GM12892 (cell line): ENCODE measurements at regions not wholly inside any gene's neighbourhood (a gene's known extent, or its start where the extent isn't known, plus 50 kb on each side); places are given as distances from the start of the nearest gene placed in this dataset.

Experiments
- DNase-seq: peaks from one replicate; pipeline ENCODE4 v3.0.0; 2011; ENCODE audit not compliant: insufficient read length
- FAIRE-seq: peaks from 2 replicates; lab custom pipeline; 2011; peaks lifted over from hg19 to GRCh38; lab: Jason Lieb, UNC
- POLR2A ChIP-seq: IDR thresholded peaks from 2 replicates; pipeline ENCODE4 v1.6.1; 2011; ENCODE audit warnings: low read depth, low read length, control low read depth
- POLR2AphosphoS5 ChIP-seq: IDR thresholded peaks from 2 replicates; pipeline ENCODE4 v1.6.1; 2011; ENCODE audit warnings: low read depth, low read length, control low read depth
- TAF1 ChIP-seq: IDR thresholded peaks from 2 replicates; pipeline ENCODE4 v1.6.1; 2011; ENCODE audit warnings: low read depth, mild to moderate bottlenecking, control low read depth, low read length, borderline replicate concordance

DNA sequence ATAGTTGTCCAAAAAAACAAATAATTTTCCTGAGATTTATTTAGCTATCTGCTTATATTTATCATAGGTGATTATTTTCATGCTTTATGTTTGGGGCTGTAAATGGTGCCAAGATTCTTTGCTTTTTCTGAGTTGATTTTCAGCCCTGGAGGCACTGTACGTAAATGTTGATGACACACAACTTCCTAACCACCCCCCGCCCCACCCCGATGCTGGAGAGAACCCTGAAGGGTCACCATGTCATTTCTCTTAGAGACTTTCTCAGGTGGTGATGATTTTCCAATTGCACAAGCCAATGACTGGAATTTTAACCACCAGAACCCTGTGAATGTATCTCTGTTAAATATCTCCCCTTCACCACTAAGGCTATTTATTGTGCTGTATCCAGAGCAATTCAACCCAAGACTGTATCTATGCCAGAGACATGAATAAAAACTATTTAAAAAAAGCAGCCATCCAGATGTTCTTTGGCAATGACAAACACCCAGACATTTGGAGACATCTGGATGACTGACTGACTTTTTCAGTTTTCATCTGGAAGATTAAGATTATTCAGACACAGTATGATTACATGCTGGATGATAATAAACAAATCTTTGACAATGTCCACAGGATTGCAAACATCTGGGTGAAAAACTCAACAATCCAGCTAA, 346.0 kb downstream of the LMX1A start:
- DNase-seq (no peak), FAIRE-seq (no peak)
- TF ChIP-seq POLR2A (no peak), POLR2AphosphoS5 (no peak), TAF1 (no peak)

DNA sequence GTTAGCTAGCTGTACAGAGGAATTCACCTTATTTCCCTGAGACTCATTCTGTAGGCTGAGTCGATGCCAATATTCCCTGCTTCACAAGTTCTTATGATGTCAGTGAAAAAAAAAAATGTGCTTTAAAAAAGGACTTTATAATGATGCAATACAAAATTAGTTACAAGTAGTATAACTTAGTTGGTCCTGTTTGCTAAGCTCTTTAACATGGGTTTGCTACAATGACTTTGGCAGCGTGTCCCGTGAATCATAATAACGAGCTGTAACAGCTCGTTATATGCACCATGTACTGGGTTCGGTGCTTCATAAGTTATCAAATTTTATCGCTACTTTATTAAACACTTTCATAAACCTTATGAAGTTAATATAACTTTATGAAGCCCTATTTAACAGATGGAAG, 349.7 kb downstream of the LMX1A start:
- FAIRE-seq (no peak), DNase-seq (no peak)

DNA sequence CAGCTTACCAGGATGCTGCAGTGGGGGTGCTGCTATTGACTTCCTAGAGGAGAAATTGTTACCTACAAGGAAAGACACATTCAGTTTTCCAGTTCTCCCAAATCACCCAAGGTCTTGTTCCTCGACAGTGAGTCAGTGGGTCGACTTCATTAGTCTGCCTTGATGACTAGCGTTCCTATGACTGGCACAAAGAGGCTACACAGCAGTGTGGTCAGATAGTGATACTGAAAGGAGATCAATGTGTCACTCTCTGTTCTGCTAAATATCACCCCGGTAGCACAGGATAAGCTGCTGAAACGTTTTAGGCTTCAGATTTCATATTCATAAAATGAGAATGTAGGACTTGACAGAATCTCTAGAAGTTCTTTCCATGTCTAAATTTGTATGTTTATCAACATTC, 357.4 kb downstream of the LMX1A start:
- FAIRE-seq = no peak

More for the DNA sequence above, 349.7 kb downstream of the LMX1A start:
- TF ChIP-seq POLR2AphosphoS5 (no peak), POLR2A (no peak), TAF1 (no peak)

DNA sequence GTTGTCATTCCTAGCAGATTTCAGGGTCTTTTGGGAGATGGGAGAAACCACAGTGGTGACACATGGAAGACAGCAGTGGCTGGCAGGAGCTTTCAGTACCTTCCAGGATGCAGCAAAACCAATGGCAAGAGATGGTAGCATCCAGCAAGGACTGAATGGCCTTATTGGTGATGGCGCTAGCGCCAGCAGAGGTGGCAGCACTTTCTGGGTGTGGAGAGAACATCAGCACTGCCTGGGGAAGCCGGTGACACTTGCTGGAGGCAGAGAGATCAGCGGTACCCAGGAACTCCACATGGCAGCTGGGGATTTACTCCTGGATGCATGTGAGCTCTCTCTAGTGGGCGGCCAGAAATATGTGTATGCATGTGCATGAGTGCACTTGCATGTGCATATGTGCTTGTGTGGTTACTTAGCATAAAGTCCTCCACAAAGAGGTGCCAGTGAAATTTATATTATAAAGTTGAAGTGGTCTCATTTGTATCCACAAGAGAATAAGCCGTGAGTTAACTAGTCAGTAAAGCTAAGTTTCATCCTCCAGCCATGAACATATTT, 364.7 kb downstream of the LMX1A start:
- no peak for TF ChIP-seq POLR2A
- no peak for TF ChIP-seq POLR2AphosphoS5
- TF ChIP-seq TAF1 = no peak
- DNase-seq (no peak), FAIRE-seq (no peak)

More for the DNA sequence above, 357.4 kb downstream of the LMX1A start:
- no peak for DNase-seq
- TF ChIP-seq POLR2A = no peak
- no peak for TF ChIP-seq POLR2AphosphoS5
- TF ChIP-seq TAF1 = no peak

DNA sequence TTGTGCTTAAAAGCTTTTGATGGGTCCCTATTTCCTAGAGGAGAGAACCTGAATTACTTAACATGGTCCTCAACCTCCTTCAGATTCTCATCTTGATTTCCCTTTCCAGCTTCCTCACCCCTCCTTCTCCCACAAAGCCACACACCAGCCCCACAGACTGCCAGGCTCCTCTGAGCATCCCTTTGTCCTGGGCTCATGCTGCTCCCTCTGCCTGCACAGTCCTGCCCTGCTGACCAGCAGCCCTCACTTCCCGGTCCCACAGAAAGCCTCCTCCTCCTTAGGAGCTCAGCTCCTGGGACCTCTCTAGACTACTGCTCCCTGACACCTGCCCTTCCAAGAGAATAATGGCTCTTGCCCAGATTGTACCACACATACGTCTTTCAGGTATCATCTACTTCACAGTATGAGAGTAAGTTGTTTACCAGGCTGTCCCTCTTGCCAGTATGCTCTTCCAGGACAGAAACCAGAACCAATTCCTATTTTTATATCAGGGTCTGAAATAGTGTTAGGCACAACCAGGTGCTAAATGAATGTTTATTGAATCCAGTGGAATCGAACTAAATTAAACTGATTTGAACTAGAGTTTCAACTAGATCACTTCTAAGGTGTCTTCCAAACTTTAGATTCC, 373.4 kb downstream of the LMX1A start:
- FAIRE-seq = no peak
- DNase-seq = no peak
- no peak for TF ChIP-seq POLR2A
- no peak for TF ChIP-seq POLR2AphosphoS5
- no peak for TF ChIP-seq TAF1

DNA sequence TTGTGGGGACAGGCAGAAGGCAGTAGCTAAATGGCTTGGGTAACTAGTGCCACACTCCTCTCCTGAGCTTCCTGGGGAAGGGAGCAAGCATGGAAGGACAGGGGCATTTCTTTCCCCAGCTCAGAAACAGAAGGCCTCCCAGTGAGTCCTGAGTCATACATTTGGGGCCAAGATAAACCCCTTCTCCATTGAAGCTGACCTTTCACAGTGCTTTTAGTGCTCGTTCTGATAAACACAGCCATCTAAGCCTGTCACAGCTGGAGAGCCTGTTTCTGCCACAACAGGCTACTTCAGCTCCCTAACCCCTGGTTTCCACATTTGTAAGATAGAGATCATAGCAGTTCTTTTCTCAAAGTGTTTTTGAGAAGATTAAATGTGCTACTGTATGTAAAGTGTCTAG, 374.0 kb downstream of the LMX1A start:
- FAIRE-seq = no peak
- TF ChIP-seq TAF1 (no peak), POLR2AphosphoS5 (no peak), POLR2A (no peak)
- DNase-seq = no peak

DNA sequence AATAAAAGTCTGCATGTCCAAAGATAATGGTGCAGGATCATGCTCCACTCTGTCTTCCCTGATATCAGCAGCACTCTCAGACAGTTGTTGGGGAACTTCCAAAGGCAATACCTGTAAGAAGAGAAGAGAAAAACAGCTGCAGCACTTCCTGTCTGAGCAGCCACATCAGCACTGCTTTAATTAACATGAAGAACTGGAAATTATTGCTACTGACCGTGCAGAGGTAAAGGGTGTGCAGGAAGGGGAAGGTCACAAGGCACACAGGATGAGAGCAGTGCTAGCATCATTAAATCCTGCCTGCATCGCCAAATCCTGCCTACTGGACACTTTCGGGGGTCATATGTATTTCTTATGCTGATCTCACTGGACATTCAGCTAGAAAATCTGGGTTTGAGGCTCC, 379.0 kb downstream of the LMX1A start:
- TF ChIP-seq POLR2A = no peak
- no peak for TF ChIP-seq POLR2AphosphoS5
- TF ChIP-seq TAF1 = no peak
- no peak for FAIRE-seq
- DNase-seq = no peak

DNA sequence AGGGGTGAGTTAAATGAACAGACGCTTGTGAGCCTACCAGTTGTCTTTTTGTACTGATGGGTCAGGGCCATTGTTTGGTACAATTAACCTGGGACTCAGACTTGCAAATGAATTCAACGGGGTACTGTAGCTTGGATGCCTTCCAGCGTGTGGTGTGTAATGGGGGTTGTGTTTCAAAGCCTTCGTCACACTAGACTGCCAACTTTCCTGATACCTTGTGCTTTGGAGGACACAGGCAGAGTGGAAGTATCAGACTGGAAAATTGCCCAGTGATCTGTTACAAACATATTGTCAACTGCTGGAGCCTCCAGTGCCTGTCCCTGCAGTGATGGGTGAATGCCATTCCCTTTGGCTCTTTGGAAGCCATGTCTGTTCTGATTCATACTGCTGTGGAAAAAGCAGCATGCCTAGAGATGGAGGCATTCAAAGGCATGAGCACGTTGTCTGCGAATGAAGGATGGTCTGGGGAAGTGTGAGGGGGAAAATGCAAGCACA, 384.5 kb downstream of the LMX1A start:
- DNase-seq (no peak), FAIRE-seq (no peak)
- TF ChIP-seq POLR2AphosphoS5 = no peak

DNA sequence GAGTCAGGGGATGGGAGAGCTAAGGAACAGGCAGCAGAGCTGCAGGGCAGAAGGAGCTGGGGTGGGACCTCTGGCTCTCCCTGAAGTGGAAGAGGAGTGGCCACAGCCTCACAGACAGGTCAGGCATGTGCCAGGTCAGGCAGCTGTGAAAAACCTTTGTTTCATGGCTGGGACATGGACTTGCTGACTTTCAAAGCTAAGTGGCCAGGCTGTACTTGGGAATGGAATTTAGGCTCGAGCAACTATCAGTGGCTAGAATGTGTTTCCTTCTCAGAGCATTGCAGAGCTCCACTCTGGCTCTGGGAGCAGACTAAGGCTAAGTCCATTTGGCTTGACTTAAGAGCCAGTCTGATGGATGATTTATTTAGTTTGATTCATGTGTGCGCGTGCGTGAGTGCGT, 385.1 kb downstream of the LMX1A start:
- FAIRE-seq (no peak), DNase-seq (no peak)
- no peak for TF ChIP-seq POLR2A
- TF ChIP-seq TAF1 = no peak
- TF ChIP-seq POLR2AphosphoS5 = no peak

DNA sequence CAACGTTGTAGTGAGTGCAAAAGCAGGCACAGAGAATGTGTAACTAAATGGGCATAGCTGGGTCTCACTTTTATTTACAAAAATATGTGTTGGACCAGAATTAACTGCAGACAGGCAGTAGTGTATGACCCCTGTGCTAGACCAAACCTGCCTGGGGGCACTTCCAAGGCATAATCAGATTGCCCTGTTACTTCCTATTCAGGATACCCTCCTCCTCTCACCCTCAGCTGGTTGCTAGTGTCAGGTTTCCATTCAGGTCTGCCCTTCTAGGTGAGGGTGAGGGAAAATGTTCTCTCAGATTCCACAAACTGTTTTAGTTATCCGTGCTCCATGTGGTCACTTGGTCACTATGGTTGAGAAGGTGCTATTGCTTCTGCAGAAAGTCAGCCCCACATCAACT, 387.3 kb downstream of the LMX1A start:
- no peak for FAIRE-seq

DNA sequence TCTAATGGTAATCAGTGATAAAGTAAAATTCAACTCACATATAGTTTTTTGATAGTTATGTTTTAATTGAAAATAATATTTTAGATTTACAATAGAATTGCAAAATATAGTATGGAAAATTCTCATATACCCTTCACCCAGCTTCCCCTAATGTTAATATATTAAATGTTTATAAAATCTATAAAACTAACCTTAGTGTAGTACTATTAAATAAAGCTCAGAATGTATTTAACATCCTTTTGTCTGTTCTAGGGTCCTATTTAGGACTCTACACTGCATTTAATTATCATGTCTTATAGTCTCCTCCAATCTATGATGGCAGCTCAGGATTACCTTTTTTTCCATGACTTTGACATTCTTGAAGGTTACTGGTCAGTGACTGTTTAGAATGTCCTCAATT, 389.2 kb downstream of the LMX1A start:
- FAIRE-seq (no peak), DNase-seq (no peak)
- TF ChIP-seq POLR2AphosphoS5 = no peak
- TF ChIP-seq TAF1 = no peak
- no peak for TF ChIP-seq POLR2A

More for the DNA sequence above, 387.3 kb downstream of the LMX1A start:
- DNase-seq = no peak
- TF ChIP-seq POLR2A = no peak

DNA sequence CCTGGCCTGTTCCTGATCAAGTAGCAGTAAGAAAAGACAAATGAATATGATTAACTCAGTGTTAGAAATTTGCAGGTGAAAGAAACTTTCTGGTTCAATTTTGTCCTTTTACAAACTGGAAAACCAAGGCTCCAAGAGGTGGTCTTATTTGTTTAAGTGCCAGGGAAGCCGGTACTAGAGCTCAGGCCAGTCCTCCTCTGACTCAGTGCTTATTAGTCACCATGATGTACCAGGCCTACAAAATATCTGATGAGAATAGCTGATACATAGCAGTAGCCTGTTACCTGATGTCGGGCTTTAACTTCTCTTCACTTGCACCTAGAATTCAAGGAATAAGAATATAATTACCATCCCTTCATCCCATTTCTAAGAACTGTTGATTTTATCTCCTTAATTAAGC, 394.8 kb downstream of the LMX1A start:
- DNase-seq (no peak), FAIRE-seq (no peak)
- TF ChIP-seq TAF1 = no peak
- TF ChIP-seq POLR2AphosphoS5 = no peak
- no peak for TF ChIP-seq POLR2A
